Progenitor cell of endocrine pancreas (in vitro differentiated cells): ENCODE measurements at regions not wholly inside any gene's neighbourhood (a gene's known extent, or its start where the extent isn't known, plus 50 kb on each side); places are given as distances from the start of the nearest gene placed in this dataset.

ENCODE experiments used
- DNase-seq: peaks from one replicate; pipeline ENCODE4 v3.0.0; 2021; ENCODE audit warnings: low spot score; ENCODE audit not compliant: unreplicated experiment
- H3K27ac Mint-ChIP-seq: 2 replicates; pipeline ENCODE4 v1.8.0; 2021; ENCODE audit warnings: mild to moderate bottlenecking, moderate library complexity, mixed read lengths
- H3K27me3 Mint-ChIP-seq: 2 replicates; pipeline ENCODE4 v1.8.0; 2021; ENCODE audit warnings: mixed read lengths
- H3K36me3 Mint-ChIP-seq: 2 replicates; pipeline ENCODE4 v1.8.0; 2022; ENCODE audit warnings: mixed read lengths; ENCODE audit not compliant: insufficient read depth
- H3K4me1 Mint-ChIP-seq: 2 replicates; pipeline ENCODE4 v1.8.0; 2021; ENCODE audit warnings: low read depth, mixed read lengths
- H3K4me3 Mint-ChIP-seq: 2 replicates; pipeline ENCODE4 v1.8.0; 2021; ENCODE audit warnings: low read depth, mild to moderate bottlenecking, moderate library complexity, mixed read lengths
- H3K9me3 Mint-ChIP-seq: 2 replicates; pipeline ENCODE4 v1.8.0; 2021; ENCODE audit warnings: low read depth, mixed read lengths
- TF ChIP-seq, protein P1 (sequence below): fragments of 200-600 bp; sonication (generic); IDR thresholded peaks from one replicate; pipeline ENCODE4 v1.5.0; 2021; ENCODE audit warnings: antibody characterized with exemption, mild to moderate bottlenecking; ENCODE audit not compliant: unreplicated experiment

DNA sequence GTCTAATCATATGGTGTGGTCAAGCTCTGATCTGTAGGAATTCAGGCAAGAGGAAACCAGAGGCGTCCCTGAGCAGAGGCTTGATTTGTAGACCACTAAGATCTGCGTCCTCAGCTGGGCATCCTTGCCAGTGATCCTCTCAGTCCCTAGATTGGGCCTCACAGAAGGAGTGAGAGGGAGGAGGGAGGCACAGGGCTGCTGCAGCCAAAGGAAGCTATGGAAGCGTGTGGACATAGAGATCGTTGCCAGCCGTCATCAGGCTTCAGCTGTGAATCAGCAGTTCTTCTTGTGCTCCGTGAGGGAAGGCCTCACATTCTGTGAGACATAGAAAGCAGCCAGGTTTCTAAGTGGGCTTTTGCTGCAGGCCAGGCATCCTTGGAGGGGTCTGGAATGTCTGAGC is 254.6 kb upstream of the KIRREL3 start:
- Mint-ChIP-seq H3K27ac (no peak overlapping the region), H3K4me1 (no peaks in the 10 kb centered on the region), H3K4me3 (no peak overlapping the region), H3K27me3 (peaks cover 12% of the 10 kb centered on the region), H3K36me3 (no peaks in the 10 kb centered on the region), H3K9me3 (no peaks in the 10 kb centered on the region)
- TF ChIP-seq, protein P1, sequence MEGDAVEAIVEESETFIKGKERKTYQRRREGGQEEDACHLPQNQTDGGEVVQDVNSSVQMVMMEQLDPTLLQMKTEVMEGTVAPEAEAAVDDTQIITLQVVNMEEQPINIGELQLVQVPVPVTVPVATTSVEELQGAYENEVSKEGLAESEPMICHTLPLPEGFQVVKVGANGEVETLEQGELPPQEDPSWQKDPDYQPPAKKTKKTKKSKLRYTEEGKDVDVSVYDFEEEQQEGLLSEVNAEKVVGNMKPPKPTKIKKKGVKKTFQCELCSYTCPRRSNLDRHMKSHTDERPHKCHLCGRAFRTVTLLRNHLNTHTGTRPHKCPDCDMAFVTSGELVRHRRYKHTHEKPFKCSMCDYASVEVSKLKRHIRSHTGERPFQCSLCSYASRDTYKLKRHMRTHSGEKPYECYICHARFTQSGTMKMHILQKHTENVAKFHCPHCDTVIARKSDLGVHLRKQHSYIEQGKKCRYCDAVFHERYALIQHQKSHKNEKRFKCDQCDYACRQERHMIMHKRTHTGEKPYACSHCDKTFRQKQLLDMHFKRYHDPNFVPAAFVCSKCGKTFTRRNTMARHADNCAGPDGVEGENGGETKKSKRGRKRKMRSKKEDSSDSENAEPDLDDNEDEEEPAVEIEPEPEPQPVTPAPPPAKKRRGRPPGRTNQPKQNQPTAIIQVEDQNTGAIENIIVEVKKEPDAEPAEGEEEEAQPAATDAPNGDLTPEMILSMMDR = no peak
- no peak for DNase-seq

DNA sequence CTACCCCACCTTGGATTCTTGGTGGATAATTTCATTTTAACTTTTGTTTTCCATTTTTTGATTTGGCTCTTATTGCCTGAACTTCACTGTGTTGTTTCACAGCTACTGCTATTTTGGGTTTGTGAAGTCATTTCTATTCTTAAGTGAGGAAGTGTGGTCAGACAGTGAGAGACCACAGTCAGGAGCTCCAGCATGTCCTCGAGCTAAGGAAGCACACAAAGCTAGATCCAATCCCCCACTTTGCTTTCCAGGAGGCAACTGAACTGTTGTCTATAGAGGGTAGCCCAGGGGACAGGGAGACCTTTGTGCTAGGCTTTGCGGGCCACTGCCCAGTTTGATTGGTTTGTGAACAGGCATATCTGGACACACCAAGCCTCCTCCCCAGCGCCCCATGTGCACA is 251.8 kb upstream of the KIRREL3 start:
- no peak overlapping the region for H3K27ac Mint-ChIP-seq
- H3K9me3 Mint-ChIP-seq = no peaks in the 10 kb centered on the region
- H3K4me1 Mint-ChIP-seq = no peaks in the 10 kb centered on the region
- H3K36me3 Mint-ChIP-seq = no peaks in the 10 kb centered on the region
- no peak overlapping the region for H3K4me3 Mint-ChIP-seq
- TF ChIP-seq, protein P1 = no peak
- no peak for DNase-seq
- H3K27me3 Mint-ChIP-seq = peaks cover 28% of the 10 kb centered on the region

DNA sequence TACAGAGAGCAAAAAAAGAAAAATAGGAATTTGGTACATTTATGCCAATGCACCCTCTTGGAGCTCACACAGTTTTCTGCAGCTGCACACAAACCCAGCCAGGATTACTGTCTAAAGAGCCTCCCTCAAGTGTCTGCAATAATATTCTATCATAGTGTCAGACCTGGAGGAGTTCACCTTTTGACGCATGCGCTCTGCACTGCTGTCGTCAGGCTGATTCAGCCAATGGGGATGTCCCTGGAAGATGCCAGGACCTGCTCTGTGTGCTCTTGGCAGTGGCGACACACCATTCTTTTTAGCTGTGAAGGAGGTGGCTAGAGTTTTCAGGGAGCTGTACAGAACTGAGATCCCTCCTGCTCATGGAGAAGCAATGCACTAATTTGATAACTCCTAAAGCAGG is 249.0 kb upstream of the KIRREL3 start:
- no peaks in the 10 kb centered on the region for H3K4me1 Mint-ChIP-seq
- no peaks in the 10 kb centered on the region for H3K36me3 Mint-ChIP-seq
- no peak overlapping the region for H3K27ac Mint-ChIP-seq

DNA sequence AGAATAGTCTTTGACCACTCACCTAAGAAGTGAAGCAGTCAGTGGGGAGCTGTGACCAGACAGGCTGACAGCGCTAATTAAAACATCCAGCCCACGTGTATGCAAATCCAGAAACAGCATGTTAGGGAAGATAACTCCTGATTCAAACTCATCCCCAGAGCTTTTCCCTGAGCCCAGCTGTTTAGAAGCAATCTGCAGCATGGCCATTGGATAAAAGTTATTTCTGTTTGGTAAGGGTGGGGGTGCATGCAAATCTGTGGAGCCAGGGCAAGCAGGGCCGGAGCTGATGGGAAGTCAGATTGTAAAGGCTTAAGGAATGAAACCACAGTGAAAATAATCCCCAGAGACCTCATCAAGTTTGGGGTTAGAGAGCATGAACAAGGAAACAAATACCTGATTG is 247.9 kb upstream of the KIRREL3 start:
- Mint-ChIP-seq H3K36me3 (no peaks in the 10 kb centered on the region), H3K9me3 (no peaks in the 10 kb centered on the region), H3K27me3 (peaks cover 35% of the 10 kb centered on the region), H3K4me3 (no peak overlapping the region), H3K4me1 (no peaks in the 10 kb centered on the region), H3K27ac (no peak overlapping the region)
- DNase-seq = no peak
- TF ChIP-seq, protein P1 = no peak

More for the DNA sequence above, 249.0 kb upstream of the KIRREL3 start:
- Mint-ChIP-seq H3K27me3 (peaks cover 35% of the 10 kb centered on the region), H3K4me3 (no peak overlapping the region), H3K9me3 (no peaks in the 10 kb centered on the region)
- no peak for DNase-seq
- TF ChIP-seq, protein P1 = no peak

DNA sequence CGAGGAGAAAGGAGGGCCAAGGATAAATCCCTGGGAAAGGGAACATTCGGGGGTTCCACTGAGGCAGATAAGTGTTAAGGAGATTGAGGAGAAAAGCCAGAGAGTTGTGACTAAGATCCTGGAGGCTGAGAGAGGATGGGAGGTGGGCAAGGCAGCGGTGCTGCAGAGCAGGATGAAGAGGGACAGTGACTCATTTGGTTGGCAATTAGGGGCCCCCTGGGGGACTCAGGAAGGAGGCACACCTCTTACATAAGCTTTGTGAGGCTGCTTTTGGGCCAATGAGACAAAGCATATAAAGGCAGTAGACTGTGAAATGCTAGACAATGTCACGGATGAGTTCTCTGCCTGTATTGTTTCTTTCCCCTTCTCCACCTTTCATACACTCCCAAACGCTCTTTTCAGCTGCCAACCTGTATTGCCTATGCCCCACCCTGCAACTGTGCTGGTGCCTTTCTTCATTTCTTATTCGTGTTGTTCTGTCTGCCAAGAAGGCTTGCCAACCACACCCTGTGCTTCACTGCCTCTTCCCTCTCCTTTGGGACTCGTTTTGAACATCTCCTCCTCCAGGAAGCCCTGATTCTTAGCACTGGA is 246.8 kb upstream of the KIRREL3 start:
- DNase-seq = no peak
- TF ChIP-seq, protein P1 = no peak
- Mint-ChIP-seq H3K27ac (no peak overlapping the region), H3K36me3 (no peaks in the 10 kb centered on the region), H3K4me1 (peaks cover 3% of the 10 kb centered on the region), H3K4me3 (no peak overlapping the region), H3K9me3 (no peaks in the 10 kb centered on the region), H3K27me3 (peaks cover 38% of the 10 kb centered on the region)
